Heart left ventricle (tissue), 13 donors: ENCODE measurements at regions not wholly inside any gene's neighbourhood (a gene's known extent, or its start where the extent isn't known, plus 50 kb on each side); places are given as distances from the start of the nearest gene placed in this dataset.

Experiments
- POLR2A ChIP-seq, 2 donors: fragments of 450-650 bp; IDR thresholded peaks; one replicate each; pipeline ENCODE4 v1.6.1; 2017; ENCODE audit warnings: antibody characterized with exemption in 2 of 2, mild to moderate bottlenecking in 2 of 2, moderate library complexity in 2 of 2
- TF ChIP-seq, protein P1 (sequence below), 12 donors: fragments of 200-600 bp; sonication (generic) in 4 of 12; IDR thresholded peaks; one replicate each; pipeline versions ENCODE4 v1.5.0 to v1.8.0; 2018 to 2022; ENCODE audit warnings: antibody characterized with exemption in 12 of 12, mild to moderate bottlenecking in 5 of 12
- donor health status: ischemic (EF 13 %, LVEDD 7.1; RV severe dilation, severe dysfunction).
- donor health status: DM: no; HTN: yes; CAD: no.
- donor health status: DM: no; HTN: no; CAD: no.
- donor health status: ischemic (EF 25% LVEDD 6.9; RV normal size, moderate dysfunction).
- donor health status: ischemic (EF 25% LVEDD 5.7; RV mildly dilated, moderate dysfunction).
- donor health status: ischemic (EF 35%, LVEDD 5.7; RV mildly dilated, moderate dysfunction).
- donor health status: nonischemic (EF 11% LVEDD 7.7; RV severe dilation, severe dysfunction).
- donor health status: DM: yes; HTN: yes; CAD: no.
- donor health status: PGD.
- donor health status: ischemic (EF 29% LVEDD 5.4; RV normal size, mild dysfunction).
- donor health status: nonischemic (EF 23%, LVEDD 6.1; RV moderate dilation, normal function).

DNA sequence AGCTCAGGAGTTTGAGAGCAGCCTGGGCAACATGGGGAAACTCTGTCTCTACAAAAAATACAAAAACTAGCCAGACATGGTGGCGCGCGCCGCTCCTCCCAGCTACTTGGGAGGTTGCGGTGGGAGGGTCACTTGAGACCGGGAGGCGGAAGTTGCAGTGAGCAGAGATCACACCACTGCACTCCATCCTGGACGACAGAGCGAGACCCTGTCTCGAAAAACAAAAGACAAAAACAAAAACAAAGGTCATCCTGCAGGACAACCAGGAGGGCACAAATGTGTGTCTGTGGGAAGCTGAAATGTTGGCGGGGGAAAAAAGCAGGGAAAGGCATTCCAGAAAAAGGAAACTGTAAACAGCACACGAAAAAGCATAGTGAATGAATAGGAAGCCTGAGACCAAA is 104.1 kb upstream of the HNRNPU start:
- TF ChIP-seq POLR2A (IDR thresholded peaks at IDR 0.05) = no peak
- TF ChIP-seq, protein P1, sequence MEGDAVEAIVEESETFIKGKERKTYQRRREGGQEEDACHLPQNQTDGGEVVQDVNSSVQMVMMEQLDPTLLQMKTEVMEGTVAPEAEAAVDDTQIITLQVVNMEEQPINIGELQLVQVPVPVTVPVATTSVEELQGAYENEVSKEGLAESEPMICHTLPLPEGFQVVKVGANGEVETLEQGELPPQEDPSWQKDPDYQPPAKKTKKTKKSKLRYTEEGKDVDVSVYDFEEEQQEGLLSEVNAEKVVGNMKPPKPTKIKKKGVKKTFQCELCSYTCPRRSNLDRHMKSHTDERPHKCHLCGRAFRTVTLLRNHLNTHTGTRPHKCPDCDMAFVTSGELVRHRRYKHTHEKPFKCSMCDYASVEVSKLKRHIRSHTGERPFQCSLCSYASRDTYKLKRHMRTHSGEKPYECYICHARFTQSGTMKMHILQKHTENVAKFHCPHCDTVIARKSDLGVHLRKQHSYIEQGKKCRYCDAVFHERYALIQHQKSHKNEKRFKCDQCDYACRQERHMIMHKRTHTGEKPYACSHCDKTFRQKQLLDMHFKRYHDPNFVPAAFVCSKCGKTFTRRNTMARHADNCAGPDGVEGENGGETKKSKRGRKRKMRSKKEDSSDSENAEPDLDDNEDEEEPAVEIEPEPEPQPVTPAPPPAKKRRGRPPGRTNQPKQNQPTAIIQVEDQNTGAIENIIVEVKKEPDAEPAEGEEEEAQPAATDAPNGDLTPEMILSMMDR (IDR thresholded peaks at IDR 0.05) = no peak
